GM12892 (cell line): ENCODE measurements at regions not wholly inside any gene's neighbourhood (a gene's known extent, or its start where the extent isn't known, plus 50 kb on each side); places are given as distances from the start of the nearest gene placed in this dataset.

Experiments used
- POLR2A ChIP-seq: IDR thresholded peaks from 2 replicates; pipeline ENCODE4 v1.6.1; 2011; ENCODE audit warnings: low read depth, low read length, control low read depth
- POLR2AphosphoS5 ChIP-seq: IDR thresholded peaks from 2 replicates; pipeline ENCODE4 v1.6.1; 2011; ENCODE audit warnings: low read depth, low read length, control low read depth

- TF ChIP-seq POLR2AphosphoS5 (no peak), POLR2A (no peak)
These were observed 1271.4 kb downstream of the KCNT2 start for GRCh38 chr1:195336812-195337211.
